Neural progenitor cell (in vitro differentiated cells): ENCODE measurements at regions not wholly inside any gene's neighbourhood (a gene's known extent, or its start where the extent isn't known, plus 50 kb on each side); places are given as distances from the start of the nearest gene placed in this dataset.

Source experiments
- DNase-seq: peaks from one replicate; pipeline ENCODE4 v3.0.0-alpha.2; 2016; ENCODE audit warnings: low spot score
- H2AFZ ChIP-seq: fragments of 200-600 bp; sonication (generic); replicated peaks from 2 replicates; pipeline ENCODE4 v1.6.1; 2016; ENCODE audit warnings: antibody characterized with exemption
- H3F3A ChIP-seq: fragments of 200-600 bp; sonication (generic); 2 replicates; pipeline ENCODE4 v1.6.1; 2016; ENCODE audit warnings: antibody characterized with exemption, low read depth
- H3K27ac ChIP-seq: fragments of 200-600 bp; sonication (generic); 2 replicates; pipeline ENCODE4 v1.5.1; 2016; ENCODE audit warnings: mild to moderate bottlenecking
- H3K27me3 ChIP-seq: fragments of 200-600 bp; sonication (generic); 2 replicates; pipeline ENCODE4 v1.6.1; 2016; ENCODE audit warnings: mild to moderate bottlenecking, moderate library complexity
- H3K36me3 ChIP-seq: fragments of 200-600 bp; sonication (generic); 2 replicates; pipeline ENCODE4 v1.5.1; 2016
- H3K4me1 ChIP-seq: fragments of 200-600 bp; sonication (generic); 2 replicates; pipeline ENCODE4 v1.6.1; 2016; ENCODE audit warnings: mixed run types
- H3K4me2 ChIP-seq: fragments of 200-600 bp; sonication (generic); 2 replicates; pipeline ENCODE4 v1.6.1; 2016
- H3K4me3 ChIP-seq: fragments of 200-600 bp; sonication (generic); 2 replicates; pipeline ENCODE4 v1.5.1; 2016
- H3K79me2 ChIP-seq: fragments of 200-600 bp; sonication (generic); 2 replicates; pipeline ENCODE4 v1.6.1; 2016; ENCODE audit warnings: low read depth
- H3K9ac ChIP-seq: fragments of 200-600 bp; sonication (generic); 2 replicates; pipeline ENCODE4 v1.6.1; 2016
- H3K9me3 ChIP-seq: fragments of 200-600 bp; sonication (generic); 2 replicates; pipeline ENCODE4 v1.5.1; 2016; ENCODE audit warnings: low read depth
- H4K20me1 ChIP-seq: fragments of 200-600 bp; sonication (generic); 2 replicates; pipeline ENCODE4 v1.6.1; 2016; ENCODE audit warnings: low read depth
- H3K27ac Mint-ChIP-seq: 3 replicates; pipeline ENCODE4 v1.8.0; 2021; ENCODE audit warnings: mixed read lengths
- H3K27me3 Mint-ChIP-seq: 2 replicates; pipeline ENCODE4 v1.8.0; 2022; ENCODE audit warnings: low read depth, mild to moderate bottlenecking, inconsistent platforms, moderate library complexity, mixed read lengths; ENCODE audit not compliant: insufficient read depth
- H3K36me3 Mint-ChIP-seq: 3 replicates; pipeline ENCODE4 v1.8.0; 2021; ENCODE audit warnings: mixed read lengths
- H3K4me1 Mint-ChIP-seq: 3 replicates; pipeline ENCODE4 v1.8.0; 2021; ENCODE audit warnings: mixed read lengths
- H3K4me3 Mint-ChIP-seq: 3 replicates; pipeline ENCODE4 v1.8.0; 2021; ENCODE audit warnings: mild to moderate bottlenecking, moderate library complexity, mixed read lengths
- H3K9me3 Mint-ChIP-seq: 3 replicates; pipeline ENCODE4 v1.8.0; 2020; ENCODE audit warnings: mixed read lengths
- EZH2 ChIP-seq: fragments of 200-600 bp; sonication (generic); IDR thresholded peaks from 2 replicates; pipeline ENCODE4 v1.6.1; 2017; ENCODE audit warnings: antibody characterized with exemption, mild to moderate bottlenecking, moderate library complexity
- EZH2phosphoT487 ChIP-seq: fragments of 200-600 bp; sonication (generic); IDR thresholded peaks from 2 replicates; pipeline ENCODE4 v1.6.1; 2017; ENCODE audit warnings: antibody characterized with exemption
- TF ChIP-seq, protein P1 (sequence below): fragments of 200-600 bp; sonication (generic); IDR thresholded peaks from 2 replicates; pipeline ENCODE4 v1.5.1; 2017; ENCODE audit warnings: antibody characterized with exemption, mild to moderate bottlenecking

DNA sequence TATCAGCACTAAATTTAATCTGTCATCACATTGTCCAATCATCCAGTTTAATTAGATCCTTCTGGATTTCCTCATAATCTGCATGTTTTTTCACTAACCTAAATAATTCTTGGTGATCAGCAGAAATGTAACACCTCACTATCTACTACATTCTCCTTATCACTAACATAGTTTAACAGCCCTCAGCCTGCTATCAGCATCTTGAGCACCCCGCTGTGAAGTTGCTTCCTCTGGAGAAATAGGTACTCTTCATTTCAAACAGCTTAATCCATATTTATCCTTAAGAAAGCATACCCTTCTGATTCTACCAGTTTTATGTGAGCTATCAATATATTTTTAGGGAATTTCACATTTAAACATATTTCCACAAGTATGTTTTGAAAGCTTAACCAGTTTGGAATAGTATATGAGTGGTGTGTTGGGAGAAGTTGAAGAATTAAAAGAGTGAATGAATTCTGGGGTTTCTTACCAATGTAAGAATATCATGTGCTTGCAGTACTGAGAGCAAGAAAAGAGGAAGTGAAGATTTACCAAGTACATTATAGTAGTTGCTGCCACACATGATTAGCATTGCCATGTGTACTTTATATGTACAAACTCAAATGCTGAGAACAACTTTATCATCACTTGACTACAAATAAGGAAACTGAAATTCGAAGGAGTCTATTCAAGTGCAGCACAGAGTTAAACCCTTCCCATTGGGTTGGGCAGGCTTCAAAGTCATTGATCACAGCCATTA lies 771.1 kb upstream of the ADGRL4 start:
- Histone ChIP-seq H3K27ac (no peak overlapping the region), H3K36me3 (no peaks in the 10 kb centered on the region), H2AFZ (no peak overlapping the region), H3K4me2 (no peak overlapping the region), H3F3A (no peaks in the 10 kb centered on the region), H3K9me3 (no peaks in the 10 kb centered on the region), H3K79me2 (no peaks in the 10 kb centered on the region), H3K4me3 (no peak overlapping the region), H3K9ac (no peak overlapping the region), H4K20me1 (no peaks in the 10 kb centered on the region), H3K4me1 (no peaks in the 10 kb centered on the region), H3K27me3 (no peaks in the 10 kb centered on the region)
- TF ChIP-seq EZH2phosphoT487, result no peak
- TF ChIP-seq, protein P1, sequence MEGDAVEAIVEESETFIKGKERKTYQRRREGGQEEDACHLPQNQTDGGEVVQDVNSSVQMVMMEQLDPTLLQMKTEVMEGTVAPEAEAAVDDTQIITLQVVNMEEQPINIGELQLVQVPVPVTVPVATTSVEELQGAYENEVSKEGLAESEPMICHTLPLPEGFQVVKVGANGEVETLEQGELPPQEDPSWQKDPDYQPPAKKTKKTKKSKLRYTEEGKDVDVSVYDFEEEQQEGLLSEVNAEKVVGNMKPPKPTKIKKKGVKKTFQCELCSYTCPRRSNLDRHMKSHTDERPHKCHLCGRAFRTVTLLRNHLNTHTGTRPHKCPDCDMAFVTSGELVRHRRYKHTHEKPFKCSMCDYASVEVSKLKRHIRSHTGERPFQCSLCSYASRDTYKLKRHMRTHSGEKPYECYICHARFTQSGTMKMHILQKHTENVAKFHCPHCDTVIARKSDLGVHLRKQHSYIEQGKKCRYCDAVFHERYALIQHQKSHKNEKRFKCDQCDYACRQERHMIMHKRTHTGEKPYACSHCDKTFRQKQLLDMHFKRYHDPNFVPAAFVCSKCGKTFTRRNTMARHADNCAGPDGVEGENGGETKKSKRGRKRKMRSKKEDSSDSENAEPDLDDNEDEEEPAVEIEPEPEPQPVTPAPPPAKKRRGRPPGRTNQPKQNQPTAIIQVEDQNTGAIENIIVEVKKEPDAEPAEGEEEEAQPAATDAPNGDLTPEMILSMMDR, result no peak
- no peak for TF ChIP-seq EZH2
- no peaks in the 10 kb centered on the region for H3K27me3 Mint-ChIP-seq
- no peak for DNase-seq
- H3K36me3 Mint-ChIP-seq, result no peaks in the 10 kb centered on the region
- H3K4me3 Mint-ChIP-seq, result no peak overlapping the region
- no peaks in the 10 kb centered on the region for H3K4me1 Mint-ChIP-seq
- no peak overlapping the region for H3K27ac Mint-ChIP-seq
- H3K9me3 Mint-ChIP-seq, result no peaks in the 10 kb centered on the region

DNA sequence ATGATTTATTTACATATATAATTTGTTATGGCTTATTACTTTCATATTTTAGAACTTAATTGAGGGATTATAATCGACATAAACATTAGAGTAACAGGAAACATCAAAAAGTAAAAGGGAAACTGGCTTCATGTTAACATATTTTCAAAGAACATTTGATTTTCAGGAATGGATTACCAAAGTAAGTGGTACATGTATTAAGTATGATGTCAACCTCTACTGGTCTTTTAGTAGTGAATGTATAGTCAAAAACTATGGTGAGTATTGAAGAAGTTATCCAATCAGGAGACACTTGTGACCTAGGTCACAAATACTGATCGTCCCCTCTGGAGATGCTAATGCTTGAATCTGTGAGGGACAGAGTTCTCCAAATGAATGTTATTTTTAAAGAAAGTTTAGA lies 768.9 kb upstream of the ADGRL4 start:
- no peaks in the 10 kb centered on the region for H3K9me3 Mint-ChIP-seq
- H2AFZ ChIP-seq, result no peak overlapping the region
- H4K20me1 ChIP-seq, result no peaks in the 10 kb centered on the region
- no peak for DNase-seq
- no peaks in the 10 kb centered on the region for H3K79me2 ChIP-seq
- H3F3A ChIP-seq, result no peaks in the 10 kb centered on the region
- no peak overlapping the region for H3K4me2 ChIP-seq
- no peaks in the 10 kb centered on the region for H3K36me3 Mint-ChIP-seq
- no peak overlapping the region for H3K9ac ChIP-seq
- no peaks in the 10 kb centered on the region for H3K27me3 Mint-ChIP-seq
- no peak overlapping the region for H3K27ac Mint-ChIP-seq
- no peak overlapping the region for H3K4me3 Mint-ChIP-seq
- H3K9me3 ChIP-seq, result no peaks in the 10 kb centered on the region
- H3K27ac ChIP-seq, result no peak overlapping the region
- no peaks in the 10 kb centered on the region for H3K27me3 ChIP-seq
- H3K4me1 Mint-ChIP-seq, result no peaks in the 10 kb centered on the region
- no peak overlapping the region for H3K4me3 ChIP-seq
- no peaks in the 10 kb centered on the region for H3K36me3 ChIP-seq
- no peak for TF ChIP-seq EZH2
- no peak for TF ChIP-seq EZH2phosphoT487
- TF ChIP-seq, protein P1, result no peak
- H3K4me1 ChIP-seq, result peaks cover under 1% of the 10 kb centered on the region

DNA sequence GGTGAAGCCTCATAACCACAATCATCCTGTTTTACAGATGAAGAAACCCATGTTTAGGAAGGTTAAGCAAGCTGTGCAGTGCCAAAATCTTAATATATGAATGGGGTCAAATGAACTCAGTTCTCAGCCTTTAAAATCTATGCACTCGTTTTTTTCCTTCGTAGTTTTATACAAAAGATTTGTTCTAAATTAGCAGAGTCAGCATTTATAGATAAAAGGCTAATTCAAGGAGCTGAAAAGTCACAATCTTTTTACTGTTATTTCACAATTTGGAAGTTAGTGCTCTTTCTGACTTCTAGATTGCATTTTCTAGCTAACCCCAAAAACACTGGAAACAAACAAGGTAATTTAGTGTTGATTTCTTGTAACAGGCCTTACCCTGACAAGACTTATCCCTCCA lies 766.9 kb upstream of the ADGRL4 start:
- Histone ChIP-seq H3K27ac (no peak overlapping the region), H3K4me2 (no peak overlapping the region), H3F3A (no peaks in the 10 kb centered on the region), H4K20me1 (no peaks in the 10 kb centered on the region), H3K9me3 (no peaks in the 10 kb centered on the region), H3K4me3 (no peak overlapping the region), H3K9ac (no peak overlapping the region), H2AFZ (no peak overlapping the region), H3K36me3 (no peaks in the 10 kb centered on the region), H3K27me3 (no peaks in the 10 kb centered on the region), H3K4me1 (peaks cover 3% of the 10 kb centered on the region), H3K79me2 (no peaks in the 10 kb centered on the region)
- Mint-ChIP-seq H3K4me1 (peaks cover 2% of the 10 kb centered on the region), H3K27ac (no peak overlapping the region), H3K9me3 (no peaks in the 10 kb centered on the region), H3K27me3 (no peaks in the 10 kb centered on the region), H3K36me3 (no peaks in the 10 kb centered on the region), H3K4me3 (no peak overlapping the region)
- no peak for DNase-seq
- TF ChIP-seq, protein P1, result no peak
- TF ChIP-seq EZH2phosphoT487 (no peak), EZH2 (no peak)
